ENCODE measurements at regions not wholly inside any gene's neighbourhood (a gene's known extent, or its start where the extent isn't known, plus 50 kb on each side); places are given as distances from the start of the nearest gene placed in this dataset.

- peak overlapping the region; percentile 27; the same call in 1 of the 2 replicates for H3K27ac ChIP-seq (ENCODE audit: low read length)
- H3F3A ChIP-seq (ENCODE audit: insufficient read depth, low read length) = no peaks in the 10 kb centered on the region
- H3K9me3 ChIP-seq (replicated peaks; ENCODE audit: insufficient read depth, low read length) = no peaks in the 10 kb centered on the region
- no peaks in the 10 kb centered on the region for H3K9me2 ChIP-seq (replicated peaks; ENCODE audit: insufficient read depth, low read length)
- no peaks in the 10 kb centered on the region for H3K36me3 ChIP-seq (replicated peaks; ENCODE audit: insufficient read depth, low read length)
- no peaks in the 10 kb centered on the region for H4K20me1 ChIP-seq (ENCODE audit: insufficient read depth, low read length)
- peaks cover 15% of the 10 kb centered on the region for H3K4me1 ChIP-seq (ENCODE audit: low read length)
- TF ChIP-seq CTCF (IDR thresholded peaks at IDR 0.05; ENCODE audit: low read length) = no peak
- no peak for TF ChIP-seq EZH2phosphoT487 (IDR thresholded peaks at IDR 0.05; ENCODE audit: low read length)
- DNase-seq = peak; percentile 50
- H2AFZ ChIP-seq (ENCODE audit: low read length) = peak overlapping the region; percentile 21; the same call in 1 of the 2 replicates
- no peaks in the 10 kb centered on the region for H3K27me3 ChIP-seq (replicated peaks; ENCODE audit: insufficient read depth, low read length)
- peak overlapping the region; percentile 65 for H3K4me2 ChIP-seq (ENCODE audit: low read depth, low read length)
- no peak overlapping the region for H3K4me3 ChIP-seq (ENCODE audit: low read length)
- H3K79me2 ChIP-seq (ENCODE audit: low read length) = no peaks in the 10 kb centered on the region
- H3K9ac ChIP-seq (ENCODE audit: low read length) = no peak overlapping the region
These were observed 96.9 kb upstream of the OXGR1 start for GRCh38 chr13:97091196-97091595.

- Histone ChIP-seq H3K9me2 (replicated peaks; ENCODE audit: insufficient read depth, low read length) (no peaks in the 10 kb centered on the region), H3K79me2 (ENCODE audit: low read length) (no peaks in the 10 kb centered on the region), H3F3A (ENCODE audit: insufficient read depth, low read length) (0 out of 2 replicates have a peak, but pooled peaks cover 2% of the 10 kb centered on the region), H4K20me1 (ENCODE audit: insufficient read depth, low read length) (no peaks in the 10 kb centered on the region), H3K9ac (ENCODE audit: low read length) (no peak overlapping the region), H3K27ac (ENCODE audit: low read length) (no peak overlapping the region), H3K27me3 (replicated peaks; ENCODE audit: insufficient read depth, low read length) (no peaks in the 10 kb centered on the region), H2AFZ (ENCODE audit: low read length) (peak overlapping the region; percentile 14; the same call in 1 of the 2 replicates), H3K4me2 (ENCODE audit: low read depth, low read length) (peak overlapping the region; percentile 38; the same call in 1 of the 2 replicates), H3K4me3 (ENCODE audit: low read length) (no peak overlapping the region), H3K9me3 (replicated peaks; ENCODE audit: insufficient read depth, low read length) (no peaks in the 10 kb centered on the region), H3K36me3 (replicated peaks; ENCODE audit: insufficient read depth, low read length) (no peaks in the 10 kb centered on the region), H3K4me1 (ENCODE audit: low read length) (peaks cover 12% of the 10 kb centered on the region)
- TF ChIP-seq CTCF (IDR thresholded peaks at IDR 0.05; ENCODE audit: low read length) = no peak
- no peak for TF ChIP-seq EZH2 (optimal IDR thresholded peaks at IDR 0.05; ENCODE audit: low read depth, low read length)
- no peak for TF ChIP-seq EZH2phosphoT487 (IDR thresholded peaks at IDR 0.05; ENCODE audit: low read length)
- DNase-seq = peak; percentile 55
These were observed 106.5 kb upstream of the OXGR1 start for GRCh38 chr13:97100821-97101220.

- Histone ChIP-seq H3K9me3 (replicated peaks; ENCODE audit: insufficient read depth, low read length) (no peaks in the 10 kb centered on the region), H3K9ac (ENCODE audit: low read length) (no peak overlapping the region), H3K4me1 (ENCODE audit: low read length) (peaks cover 12% of the 10 kb centered on the region), H3K27ac (ENCODE audit: low read length) (no peak overlapping the region), H2AFZ (ENCODE audit: low read length) (no peak overlapping the region), H4K20me1 (ENCODE audit: insufficient read depth, low read length) (no peaks in the 10 kb centered on the region), H3F3A (ENCODE audit: insufficient read depth, low read length) (0 out of 2 replicates have a peak, but pooled peaks cover 2% of the 10 kb centered on the region), H3K4me2 (ENCODE audit: low read depth, low read length) (no peak overlapping the region), H3K36me3 (replicated peaks; ENCODE audit: insufficient read depth, low read length) (no peaks in the 10 kb centered on the region), H3K79me2 (ENCODE audit: low read length) (no peaks in the 10 kb centered on the region), H3K9me2 (replicated peaks; ENCODE audit: insufficient read depth, low read length) (no peaks in the 10 kb centered on the region), H3K27me3 (replicated peaks; ENCODE audit: insufficient read depth, low read length) (no peaks in the 10 kb centered on the region), H3K4me3 (ENCODE audit: low read length) (no peak overlapping the region)
- TF ChIP-seq CTCF (IDR thresholded peaks at IDR 0.05; ENCODE audit: low read length) = no peak
- DNase-seq = no peak
These were observed 107.8 kb upstream of the OXGR1 start for GRCh38 chr13:97101912-97102708.

All from MM.1S (cell line).